Fibroblast of lung (primary cell): ENCODE measurements at regions not wholly inside any gene's neighbourhood (a gene's known extent, or its start where the extent isn't known, plus 50 kb on each side); places are given as distances from the start of the nearest gene placed in this dataset.

Source experiments
- DNase-seq, 2 donors: peaks; one replicate each; pipeline versions ENCODE4 v3.0.0 to v3.0.0-alpha.2; 2010; ENCODE audit warnings: low read depth in 2 of 2
- H2AFZ ChIP-seq: 2 replicates; pipeline ENCODE4 v1.5.1; 2012; ENCODE audit warnings: low read length, control low read depth, inconsistent platforms
- H3K27ac ChIP-seq: 2 replicates; pipeline ENCODE4 v1.5.1; 2011; ENCODE audit warnings: low read length, control low read depth; ENCODE audit not compliant: insufficient read depth
- H3K27me3 ChIP-seq: 2 replicates; pipeline ENCODE4 v1.5.1; 2011; ENCODE audit warnings: mild to moderate bottlenecking, low read length; ENCODE audit not compliant: control insufficient read depth, insufficient read depth
- H3K36me3 ChIP-seq: 2 replicates; pipeline ENCODE4 v1.5.1; 2011; ENCODE audit warnings: low read length; ENCODE audit not compliant: control insufficient read depth, insufficient read depth
- H3K4me1 ChIP-seq: 2 replicates; pipeline ENCODE4 v1.5.1; 2011; ENCODE audit warnings: low read length; ENCODE audit not compliant: control insufficient read depth, insufficient read depth; ENCODE audit errors: extremely low read depth
- H3K4me2 ChIP-seq: 2 replicates; pipeline ENCODE4 v1.5.1; 2011; ENCODE audit warnings: low read length, control low read depth; ENCODE audit not compliant: insufficient read depth; ENCODE audit errors: extremely low read depth
- H3K4me3 ChIP-seq, 4 experiments: fragments of 200-600 bp in 1 of 4; sonication (generic) in 1 of 4; replicated peaks in 1 of 4; 2 replicates each; pipeline ENCODE4 v1.5.1; 2011 to 2016; ENCODE audit warnings: low read length in 4 of 4, low read depth in 3 of 4, mild to moderate bottlenecking in 3 of 4, control low read depth in 2 of 4, inconsistent platforms in 1 of 4, mixed read lengths in 1 of 4; ENCODE audit not compliant: insufficient read depth in 1 of 4; ENCODE audit errors: control extremely low read depth in 1 of 4
- H3K79me2 ChIP-seq: 2 replicates; pipeline ENCODE4 v1.5.1; 2012; ENCODE audit warnings: mild to moderate bottlenecking, low read length, inconsistent platforms; ENCODE audit not compliant: control insufficient read depth, insufficient read depth
- H3K9ac ChIP-seq: 2 replicates; pipeline ENCODE4 v1.5.1; 2011; ENCODE audit warnings: mild to moderate bottlenecking, low read length, control low read depth; ENCODE audit not compliant: insufficient read depth
- H3K9me3 ChIP-seq: 2 replicates; pipeline ENCODE4 v1.5.1; 2012; ENCODE audit warnings: low read depth, low read length; ENCODE audit not compliant: control insufficient read depth, insufficient read depth
- H4K20me1 ChIP-seq: 2 replicates; pipeline ENCODE4 v1.5.1; 2011; ENCODE audit warnings: low read length; ENCODE audit not compliant: control insufficient read depth, insufficient read depth; ENCODE audit errors: extremely low read depth
- CTCF ChIP-seq, 2 donors: IDR thresholded peaks in 1 of 2; conservative IDR thresholded peaks in 1 of 2; 1 replicate in 1 of 2; 2 replicates in 1 of 2; pipeline ENCODE4 v1.5.1; 2011 to 2012; ENCODE audit warnings: low read length in 2 of 2, control low read depth in 1 of 2, inconsistent platforms in 1 of 2, low read depth in 1 of 2, mild to moderate bottlenecking in 1 of 2
- EZH2 ChIP-seq: IDR thresholded peaks from 2 replicates; pipeline ENCODE4 v1.5.1; 2012; ENCODE audit warnings: low read length, control low read depth, mild to moderate bottlenecking; ENCODE audit errors: missing control alignments

- no peaks in the 10 kb centered on the region for H4K20me1 ChIP-seq
- H3K27me3 ChIP-seq: no peaks in the 10 kb centered on the region
- no peak overlapping the region for H3K27ac ChIP-seq
- TF ChIP-seq CTCF (conservative IDR thresholded peaks at IDR 0.05 in 1 of 2, IDR thresholded peaks at IDR 0.05 in 1 of 2; ENCODE audit: low read depth in 1 of 2, low read length in 2 of 2): no peak
- H3K79me2 ChIP-seq: no peaks in the 10 kb centered on the region
- no peaks in the 10 kb centered on the region for H3K4me1 ChIP-seq
- H2AFZ ChIP-seq: no peak overlapping the region
- no peak overlapping the region for H3K4me3 ChIP-seq
- no peaks in the 10 kb centered on the region for H3K9me3 ChIP-seq
- no peak for DNase-seq
- H3K9ac ChIP-seq: no peak overlapping the region
- H3K36me3 ChIP-seq: no peaks in the 10 kb centered on the region
- no peak overlapping the region for H3K4me2 ChIP-seq
These were observed 1117.2 kb upstream of the MIR17HG start for GRCh38 chr13:90230311-90230710.

GRCh38 chr13:90232291-90232690 lies 1115.2 kb upstream of the MIR17HG start:
- H3K27me3 ChIP-seq: no peaks in the 10 kb centered on the region
- no peaks in the 10 kb centered on the region for H3K9me3 ChIP-seq
- DNase-seq: peak in 1 of 2 donors; percentile 5
- no peak overlapping the region for H2AFZ ChIP-seq
- no peak overlapping the region for H3K9ac ChIP-seq
- H3K4me1 ChIP-seq: no peaks in the 10 kb centered on the region
- H3K4me2 ChIP-seq: no peak overlapping the region
- no peaks in the 10 kb centered on the region for H4K20me1 ChIP-seq
- no peaks in the 10 kb centered on the region for H3K79me2 ChIP-seq
- H3K4me3 ChIP-seq: no peak overlapping the region
- H3K27ac ChIP-seq: no peak overlapping the region
- no peaks in the 10 kb centered on the region for H3K36me3 ChIP-seq
- no peak for TF ChIP-seq EZH2
- TF ChIP-seq CTCF (conservative IDR thresholded peaks at IDR 0.05 in 1 of 2, IDR thresholded peaks at IDR 0.05 in 1 of 2; ENCODE audit: low read depth in 1 of 2, low read length in 2 of 2): no peak

GRCh38 chr13:90233933-90234672 lies 1113.4 kb upstream of the MIR17HG start:
- H3K4me1 ChIP-seq: no peaks in the 10 kb centered on the region
- H3K9ac ChIP-seq: no peak overlapping the region
- H3K79me2 ChIP-seq: no peaks in the 10 kb centered on the region
- no peaks in the 10 kb centered on the region for H4K20me1 ChIP-seq
- DNase-seq: no peak
- H3K4me3 ChIP-seq: no peak overlapping the region
- no peaks in the 10 kb centered on the region for H3K9me3 ChIP-seq
- H3K27me3 ChIP-seq: no peaks in the 10 kb centered on the region
- no peak for TF ChIP-seq EZH2
- TF ChIP-seq CTCF (conservative IDR thresholded peaks at IDR 0.05 in 1 of 2, IDR thresholded peaks at IDR 0.05 in 1 of 2; ENCODE audit: low read depth in 1 of 2, low read length in 2 of 2): no peak
- H3K36me3 ChIP-seq: no peaks in the 10 kb centered on the region
- H3K27ac ChIP-seq: no peak overlapping the region
- H3K4me2 ChIP-seq: no peak overlapping the region
- no peak overlapping the region for H2AFZ ChIP-seq
